ENCODE measurements at regions not wholly inside any gene's neighbourhood (a gene's known extent, or its start where the extent isn't known, plus 50 kb on each side); places are given as distances from the start of the nearest gene placed in this dataset.
A peak's percentile ranks its signal among the peaks of the same experiment; 100 is the strongest.

DNA sequence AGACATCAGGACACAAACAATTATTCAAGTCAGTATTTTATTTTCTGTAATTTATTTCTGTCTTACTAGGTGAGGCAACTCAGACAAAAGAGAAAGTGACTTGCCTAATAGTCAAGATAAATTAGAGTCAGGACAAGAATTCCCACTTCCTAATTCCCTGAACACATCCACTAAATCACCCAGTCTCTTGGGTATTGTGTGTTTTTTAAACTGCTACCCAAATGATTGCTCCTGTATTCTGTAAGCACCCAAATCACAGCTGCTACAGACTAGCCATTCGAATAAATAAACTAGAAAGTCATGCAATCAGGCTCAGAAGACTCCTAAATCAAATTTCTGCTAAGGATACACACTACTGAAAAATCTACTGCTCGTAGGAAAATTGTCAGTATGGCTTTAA lies 263.0 kb downstream of the DUSP6 start:
- Mint-ChIP-seq H3K4me3 (no peak overlapping the region), H3K4me1 (ENCODE audit: low read depth) (no peaks in the 10 kb centered on the region), H3K27ac (no peak overlapping the region), H3K27me3 (ENCODE audit: insufficient read depth) (no peaks in the 10 kb centered on the region), H3K36me3 (ENCODE audit: low read depth) (peaks cover 2% of the 10 kb centered on the region), H3K9me3 (peaks cover 33% of the 10 kb centered on the region)
- no peak for DNase-seq (ENCODE audit: low spot score)
- intact Hi-C loops (cut with micrococcal nuclease): no loop called here

DNA sequence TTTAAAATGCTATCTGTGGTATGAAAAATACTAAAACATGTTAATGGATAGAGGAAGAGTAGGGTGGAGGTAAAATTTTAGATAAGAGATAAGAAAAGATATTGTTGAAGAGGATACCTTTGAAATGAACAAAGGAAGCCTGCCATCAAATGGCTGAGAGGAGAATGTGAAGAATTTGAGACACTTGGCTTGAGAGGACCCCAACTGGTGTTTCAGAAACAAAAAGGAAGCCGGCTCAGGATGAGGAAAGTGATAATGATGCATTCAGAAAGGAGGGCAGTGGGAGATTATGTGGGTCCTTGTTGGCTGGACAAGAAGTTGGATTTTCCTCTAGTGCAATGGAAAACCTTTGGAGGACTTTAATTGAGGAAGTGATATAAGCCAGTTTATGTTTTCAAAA lies 264.4 kb downstream of the DUSP6 start:
- peaks cover 2% of the 10 kb centered on the region for H3K27me3 Mint-ChIP-seq (ENCODE audit: insufficient read depth)
- no peak overlapping the region for H3K4me3 Mint-ChIP-seq
- peaks cover 2% of the 10 kb centered on the region for H3K36me3 Mint-ChIP-seq (ENCODE audit: low read depth)
- intact Hi-C loops (cut with micrococcal nuclease): no loop called here
- peaks cover 26% of the 10 kb centered on the region for H3K9me3 Mint-ChIP-seq
- H3K27ac Mint-ChIP-seq: no peak overlapping the region
- DNase-seq (ENCODE audit: low spot score): no peak
- no peaks in the 10 kb centered on the region for H3K4me1 Mint-ChIP-seq (ENCODE audit: low read depth)

DNA sequence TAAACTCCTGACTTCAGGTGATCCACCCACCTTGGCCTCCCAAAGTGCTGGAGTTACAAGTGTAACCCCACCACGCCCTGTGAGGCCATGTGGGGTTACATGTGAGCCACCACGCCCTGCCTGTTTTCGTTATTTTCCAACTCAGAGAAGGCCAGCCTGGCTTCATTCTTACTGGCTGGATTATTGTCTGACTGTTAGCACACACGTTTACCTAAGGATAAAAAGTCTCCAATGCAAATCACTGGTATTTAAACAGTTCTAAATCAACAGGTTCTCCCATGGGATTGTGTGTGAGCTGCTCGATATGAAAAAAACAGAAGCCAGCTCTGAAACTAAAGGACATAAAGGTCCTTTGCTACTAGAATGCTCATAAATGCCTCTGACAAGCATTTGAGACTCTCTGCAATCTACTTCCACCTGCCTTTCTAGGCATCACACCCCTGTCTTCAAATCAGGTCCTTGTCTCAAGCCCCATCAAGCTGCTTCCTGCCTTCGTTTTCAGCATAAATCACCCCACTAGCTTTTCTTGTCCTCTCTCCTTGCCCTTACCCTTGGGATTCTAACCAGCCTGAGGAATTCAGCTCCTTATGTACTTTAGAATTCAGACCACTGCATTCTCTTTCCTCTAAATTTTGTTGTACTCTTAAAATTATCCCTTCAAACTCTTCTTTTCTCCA lies 265.0 kb downstream of the DUSP6 start:
- no peak for DNase-seq (ENCODE audit: low spot score)
- peaks cover 2% of the 10 kb centered on the region for H3K27me3 Mint-ChIP-seq (ENCODE audit: insufficient read depth)
- H3K4me1 Mint-ChIP-seq (ENCODE audit: low read depth): peaks cover 3% of the 10 kb centered on the region
- no peak overlapping the region for H3K4me3 Mint-ChIP-seq
- intact Hi-C loops (cut with micrococcal nuclease): no loop called here
- peaks cover 2% of the 10 kb centered on the region for H3K36me3 Mint-ChIP-seq (ENCODE audit: low read depth)
- H3K9me3 Mint-ChIP-seq: peaks cover 20% of the 10 kb centered on the region
- H3K27ac Mint-ChIP-seq: no peak overlapping the region

DNA sequence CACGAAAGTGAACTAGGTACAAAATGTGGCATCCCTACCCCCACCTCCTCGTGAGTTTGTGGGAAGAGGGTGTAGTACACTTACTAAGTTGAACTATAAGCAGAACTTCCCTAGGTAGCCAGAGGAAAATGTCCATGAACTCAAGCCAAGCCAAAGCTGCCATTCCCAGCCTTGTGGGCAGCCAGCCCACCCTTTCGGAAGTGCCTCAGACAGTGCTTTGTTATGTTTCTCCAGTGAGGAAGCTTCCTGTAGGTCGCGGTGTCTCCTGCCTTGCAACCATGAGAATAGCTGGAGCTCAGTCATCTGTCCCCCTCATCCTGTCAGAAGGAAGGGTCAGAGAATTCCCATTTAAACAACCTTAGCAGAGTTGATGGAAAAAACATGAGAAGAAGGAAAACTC lies 266.9 kb downstream of the DUSP6 start:
- Mint-ChIP-seq H3K27me3 (ENCODE audit: insufficient read depth) (peaks cover 2% of the 10 kb centered on the region), H3K4me1 (ENCODE audit: low read depth) (peaks cover 10% of the 10 kb centered on the region), H3K36me3 (ENCODE audit: low read depth) (peaks cover 2% of the 10 kb centered on the region)

DNA sequence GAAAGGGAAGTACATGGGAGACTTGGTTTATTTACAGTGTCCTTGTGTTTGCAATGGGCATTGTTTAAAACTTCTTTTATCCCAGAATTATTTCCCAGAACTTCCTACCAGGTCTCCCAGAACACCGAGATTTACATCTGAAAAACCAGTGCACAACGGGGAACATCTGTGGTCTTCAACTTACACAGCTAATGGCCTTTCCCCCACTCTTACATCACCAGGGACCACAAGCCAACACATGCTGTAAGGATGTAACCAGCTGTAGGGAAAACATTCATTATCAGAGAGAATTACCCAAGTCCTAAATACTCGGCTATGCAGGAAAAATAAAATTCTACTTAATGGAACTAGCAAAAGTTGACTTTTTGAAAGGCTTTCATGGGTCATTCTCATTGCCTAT lies 267.6 kb downstream of the DUSP6 start:
- no peak overlapping the region for H3K4me3 Mint-ChIP-seq
- no peak overlapping the region for H3K27ac Mint-ChIP-seq
- H3K27me3 Mint-ChIP-seq (ENCODE audit: insufficient read depth): peaks cover 2% of the 10 kb centered on the region
- H3K36me3 Mint-ChIP-seq (ENCODE audit: low read depth): peaks cover 2% of the 10 kb centered on the region
- intact Hi-C loops (cut with micrococcal nuclease): no loop called here
- H3K9me3 Mint-ChIP-seq: no peaks in the 10 kb centered on the region
- peaks cover 10% of the 10 kb centered on the region for H3K4me1 Mint-ChIP-seq (ENCODE audit: low read depth)
- DNase-seq (ENCODE audit: low spot score): no peak

More for the DNA sequence above, 266.9 kb downstream of the DUSP6 start:
- intact Hi-C loops (cut with micrococcal nuclease): no loop called here
- Mint-ChIP-seq H3K9me3 (peaks cover 4% of the 10 kb centered on the region), H3K27ac (no peak overlapping the region), H3K4me3 (no peak overlapping the region)
- no peak for DNase-seq (ENCODE audit: low spot score)

DNA sequence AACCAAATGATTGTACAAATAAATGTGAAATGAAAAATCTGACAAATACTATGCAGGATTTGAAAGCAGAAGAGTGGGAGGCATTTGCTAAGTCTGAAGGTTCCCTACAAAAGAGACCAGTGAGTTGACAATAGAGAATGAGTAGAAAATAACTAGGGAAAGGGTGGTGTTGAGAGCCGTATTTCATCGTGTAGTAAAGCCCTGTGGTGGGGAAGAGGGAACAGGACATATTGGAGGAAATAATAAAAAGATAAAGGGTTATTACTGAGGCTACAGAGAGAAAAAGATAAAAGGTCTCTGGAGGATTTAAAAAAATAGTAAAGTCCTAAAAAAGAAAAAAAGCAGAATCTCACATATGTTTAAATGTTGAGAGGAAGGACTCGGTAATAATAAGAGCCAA lies 268.8 kb downstream of the DUSP6 start:
- DNase-seq (ENCODE audit: low spot score): no peak
- Mint-ChIP-seq H3K27ac (no peak overlapping the region), H3K4me1 (ENCODE audit: low read depth) (peaks cover 10% of the 10 kb centered on the region), H3K27me3 (ENCODE audit: insufficient read depth) (peaks cover 2% of the 10 kb centered on the region), H3K36me3 (ENCODE audit: low read depth) (peaks cover 2% of the 10 kb centered on the region), H3K9me3 (peaks cover 4% of the 10 kb centered on the region), H3K4me3 (no peak overlapping the region)
- intact Hi-C loops (cut with micrococcal nuclease): no loop called here

DNA sequence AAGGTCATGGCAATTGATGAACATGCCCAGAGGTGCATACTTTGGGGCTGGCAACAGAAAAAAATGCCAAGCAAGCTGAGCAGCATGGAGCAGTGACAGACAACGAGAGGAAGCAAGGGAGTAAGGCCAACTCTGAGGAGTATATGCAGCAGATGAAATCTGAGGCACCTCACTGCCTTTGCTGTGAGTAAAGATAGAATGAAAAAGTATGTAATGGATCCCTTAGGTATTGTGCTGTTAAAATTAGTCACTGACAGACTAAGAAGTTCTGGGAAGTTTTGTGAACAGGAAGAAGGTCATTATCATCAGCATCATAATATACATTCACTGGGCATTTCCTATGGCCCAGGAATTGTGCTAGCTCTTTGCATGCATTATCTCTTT lies 269.9 kb downstream of the DUSP6 start:
- no peak for DNase-seq (ENCODE audit: low spot score)
- Mint-ChIP-seq H3K27ac (no peak overlapping the region), H3K36me3 (ENCODE audit: low read depth) (no peaks in the 10 kb centered on the region), H3K27me3 (ENCODE audit: insufficient read depth) (peaks cover 2% of the 10 kb centered on the region), H3K4me1 (ENCODE audit: low read depth) (peaks cover 10% of the 10 kb centered on the region), H3K9me3 (peaks cover 4% of the 10 kb centered on the region), H3K4me3 (no peak overlapping the region)
- intact Hi-C loops (cut with micrococcal nuclease): no loop called here

DNA sequence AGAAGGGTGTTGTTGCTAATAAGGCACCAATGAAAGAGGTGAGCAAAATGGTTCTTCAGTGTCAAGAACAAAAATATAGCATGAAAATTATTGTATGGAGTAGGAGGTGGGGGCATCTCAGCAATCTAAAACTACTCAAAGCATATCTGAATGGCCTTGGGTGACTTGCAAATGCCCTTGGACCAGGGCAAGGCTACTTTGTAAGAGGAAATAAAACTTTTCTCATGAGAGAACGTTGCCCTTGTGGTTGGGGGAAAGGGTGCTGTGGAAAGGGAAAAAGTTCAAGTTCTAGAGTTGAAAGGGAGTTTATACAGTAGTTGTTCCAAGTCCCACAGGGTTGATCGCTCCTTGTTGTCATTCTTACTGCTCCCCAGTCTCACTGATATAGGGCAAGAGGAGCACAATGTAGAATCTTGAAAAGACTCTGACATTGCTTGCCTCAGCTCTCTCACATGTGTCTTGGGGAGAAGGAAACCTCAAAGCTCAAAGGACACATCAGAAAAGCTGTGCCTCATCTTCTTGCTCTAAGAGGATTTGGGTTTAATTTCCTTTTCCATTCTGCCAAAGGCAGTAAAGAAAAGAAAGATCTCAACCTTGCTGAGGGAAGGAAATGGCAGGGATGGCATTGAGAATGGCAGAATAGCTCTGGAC lies 270.5 kb downstream of the DUSP6 start:
- no peak overlapping the region for H3K4me3 Mint-ChIP-seq
- peaks cover 2% of the 10 kb centered on the region for H3K27me3 Mint-ChIP-seq (ENCODE audit: insufficient read depth)

DNA sequence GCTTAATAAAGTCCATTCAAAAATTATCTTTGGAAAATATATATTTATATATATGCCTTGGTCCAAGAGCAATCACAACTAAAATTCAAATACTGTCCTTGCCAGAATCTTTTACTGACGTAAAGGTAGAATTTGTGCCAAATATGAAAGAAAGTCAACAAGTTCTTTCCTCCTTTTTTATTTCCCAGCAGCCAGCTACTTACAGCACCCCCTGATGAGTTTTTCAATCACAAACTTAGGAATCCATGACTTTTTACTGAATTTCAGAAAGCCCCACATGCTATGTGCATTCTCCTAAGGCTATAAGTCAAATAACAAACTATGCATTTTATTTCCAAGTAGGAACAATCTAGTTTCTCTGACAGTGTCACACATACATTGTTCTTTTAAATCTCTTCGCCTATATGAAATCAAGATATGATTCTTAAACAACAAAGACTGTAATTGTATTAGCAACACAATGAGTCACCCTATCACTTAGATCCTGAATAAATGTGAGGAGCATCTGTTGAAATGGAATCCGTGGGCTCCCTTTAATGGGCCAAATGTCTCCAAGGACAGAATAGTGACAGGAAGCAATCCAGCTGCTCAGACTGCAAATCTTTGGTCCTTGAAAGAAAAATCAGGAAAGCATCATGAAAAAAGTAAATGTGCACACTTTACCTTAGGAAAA lies 271.4 kb downstream of the DUSP6 start:
- peaks cover 10% of the 10 kb centered on the region for H3K4me1 Mint-ChIP-seq (ENCODE audit: low read depth)
- intact Hi-C loops (cut with micrococcal nuclease): no loop called here
- peaks cover 2% of the 10 kb centered on the region for H3K27me3 Mint-ChIP-seq (ENCODE audit: insufficient read depth)
- no peak overlapping the region for H3K27ac Mint-ChIP-seq
- no peak for DNase-seq (ENCODE audit: low spot score)
- H3K36me3 Mint-ChIP-seq (ENCODE audit: low read depth): no peaks in the 10 kb centered on the region
- H3K4me3 Mint-ChIP-seq: no peak overlapping the region
- peaks cover 4% of the 10 kb centered on the region for H3K9me3 Mint-ChIP-seq

More for the DNA sequence above, 270.5 kb downstream of the DUSP6 start:
- no peak overlapping the region for H3K27ac Mint-ChIP-seq
- H3K36me3 Mint-ChIP-seq (ENCODE audit: low read depth): no peaks in the 10 kb centered on the region
- H3K9me3 Mint-ChIP-seq: peaks cover 4% of the 10 kb centered on the region
- intact Hi-C loops (cut with micrococcal nuclease): no loop called here
- H3K4me1 Mint-ChIP-seq (ENCODE audit: low read depth): peaks cover 10% of the 10 kb centered on the region
- no peak for DNase-seq (ENCODE audit: low spot score)

DNA sequence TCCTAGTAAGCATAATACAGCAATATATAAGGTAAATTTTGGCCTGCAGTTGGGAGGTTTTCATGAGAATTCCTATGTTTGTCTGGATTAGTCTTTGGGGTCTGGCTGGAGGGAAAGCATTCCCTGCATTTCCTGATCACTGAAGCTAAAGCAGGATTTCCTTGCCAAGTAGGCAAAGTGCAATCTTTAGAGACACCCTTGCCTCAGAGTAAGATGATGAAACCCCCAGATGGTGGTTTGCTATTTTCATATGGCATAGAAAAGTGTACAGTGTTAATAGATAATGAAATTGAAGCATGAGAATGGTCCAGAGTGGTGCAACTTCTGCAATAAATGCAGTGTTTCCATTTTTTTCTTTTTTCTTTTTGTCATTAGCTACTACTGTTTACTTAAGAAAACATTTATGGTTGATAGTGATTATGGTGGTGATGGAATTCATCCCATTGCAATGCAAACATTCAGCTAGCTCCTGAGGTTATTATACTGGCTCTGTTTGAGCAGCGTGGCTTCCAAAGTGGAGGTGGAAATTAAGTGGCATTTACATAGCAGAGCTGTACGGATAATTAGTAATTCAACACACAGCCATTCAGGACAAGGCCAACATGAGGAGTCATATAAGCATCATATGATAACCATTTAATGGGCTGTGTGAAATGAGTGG lies 276.3 kb downstream of the DUSP6 start:
- intact Hi-C loops (cut with micrococcal nuclease): no loop called here
- no peaks in the 10 kb centered on the region for H3K36me3 Mint-ChIP-seq (ENCODE audit: low read depth)
- peaks cover 8% of the 10 kb centered on the region for H3K9me3 Mint-ChIP-seq
- H3K4me3 Mint-ChIP-seq: no peak overlapping the region
- H3K4me1 Mint-ChIP-seq (ENCODE audit: low read depth): peaks cover 17% of the 10 kb centered on the region
- H3K27me3 Mint-ChIP-seq (ENCODE audit: insufficient read depth): no peaks in the 10 kb centered on the region
- DNase-seq (ENCODE audit: low spot score): no peak
- no peak overlapping the region for H3K27ac Mint-ChIP-seq

DNA sequence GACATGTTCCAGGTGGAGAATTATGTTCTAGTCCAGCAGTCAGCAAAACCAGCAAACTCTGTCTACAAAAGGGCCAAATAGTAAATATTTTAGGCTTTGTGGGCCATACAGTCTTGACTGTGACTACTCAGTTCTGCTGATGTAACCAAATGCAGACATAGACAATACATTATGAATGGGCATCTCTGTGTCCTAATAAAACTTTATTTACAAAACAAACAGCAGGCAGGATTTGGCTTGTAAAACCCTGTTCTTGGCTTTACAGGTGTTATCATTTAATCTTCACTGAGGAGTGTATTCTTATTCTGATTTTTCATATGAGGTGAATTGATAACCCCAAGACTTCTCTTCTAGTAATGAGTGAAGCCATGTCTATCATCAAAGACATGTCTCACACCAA lies 278.6 kb downstream of the DUSP6 start:
- Mint-ChIP-seq H3K4me1 (ENCODE audit: low read depth) (peaks cover 27% of the 10 kb centered on the region), H3K36me3 (ENCODE audit: low read depth) (no peaks in the 10 kb centered on the region), H3K27ac (no peak overlapping the region), H3K4me3 (no peak overlapping the region), H3K9me3 (peaks cover 5% of the 10 kb centered on the region), H3K27me3 (ENCODE audit: insufficient read depth) (no peaks in the 10 kb centered on the region)
- intact Hi-C loops (cut with micrococcal nuclease): loop anchor here (2.0 kb wide), 1 partner anchor 63 kb away; no protein-coding TSS in a partner anchor
- no peak for DNase-seq (ENCODE audit: low spot score)

DNA sequence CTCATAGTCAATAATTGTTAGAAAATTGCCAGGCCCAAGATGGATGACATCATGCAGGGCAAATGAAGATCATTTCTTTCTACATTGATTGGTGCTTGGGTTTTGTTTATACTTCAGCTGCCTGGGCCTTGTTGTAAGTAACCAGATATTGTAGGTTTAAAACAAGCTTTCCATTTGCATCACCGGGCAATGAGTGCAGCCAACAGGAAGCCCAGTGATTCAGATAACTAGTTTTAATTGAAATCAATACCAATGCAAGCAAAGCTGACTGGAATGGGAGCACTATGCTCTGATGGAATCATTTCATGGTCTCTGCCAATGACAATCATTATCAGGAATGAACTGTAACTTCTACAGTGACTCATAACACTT lies 279.3 kb downstream of the DUSP6 start:
- Mint-ChIP-seq H3K4me1 (ENCODE audit: low read depth) (peaks cover 31% of the 10 kb centered on the region), H3K27ac (peak overlapping the region; percentile 5), H3K27me3 (ENCODE audit: insufficient read depth) (no peaks in the 10 kb centered on the region), H3K36me3 (ENCODE audit: low read depth) (peaks cover 1% of the 10 kb centered on the region), H3K4me3 (no peak overlapping the region), H3K9me3 (peaks cover 4% of the 10 kb centered on the region)
- DNase-seq (ENCODE audit: low spot score): no peak
- intact Hi-C loops (cut with micrococcal nuclease): loop anchor here (2.0 kb wide), 1 partner anchor 64 kb away; no protein-coding TSS in a partner anchor

All from activated T-helper 1 cell treated with anti-CD3 and anti-CD28 coated beads, Interleukin-12 subunit alpha, Interleukin-12 subunit beta, Interleukin-2, Interleukin-4 antibody, amounts not matched to agents 30 ng/mL and 10 ng/mL and 1 ng/mL, durations not matched to agents 14 hours and 24 hours and 36 hours (primary cell).